Loucy (cell line): ENCODE measurements at regions not wholly inside any gene's neighbourhood (a gene's known extent, or its start where the extent isn't known, plus 50 kb on each side); places are given as distances from the start of the nearest gene placed in this dataset.

Source experiments
- H2AFZ ChIP-seq: fragments of 200-600 bp; sonication (generic); 2 replicates; pipeline ENCODE4 v1.6.0; 2016; ENCODE audit warnings: antibody characterized with exemption, mild to moderate bottlenecking, low read length, moderate library complexity
- H3F3A ChIP-seq: fragments of 200-600 bp; 2 replicates; pipeline ENCODE4 v1.6.0; 2016; ENCODE audit warnings: antibody characterized with exemption, low read depth, mild to moderate bottlenecking
- H3K27me3 ChIP-seq: fragments of 200-600 bp; sonication (generic); 2 replicates; pipeline ENCODE4 v1.6.1; 2014; ENCODE audit warnings: low read length, mild to moderate bottlenecking; ENCODE audit not compliant: insufficient read depth, poor library complexity, severe bottlenecking
- H3K36me3 ChIP-seq: fragments of 200-600 bp; sonication (generic); 2 replicates; pipeline ENCODE4 v1.6.1; 2016; ENCODE audit warnings: low read length; ENCODE audit not compliant: insufficient read depth
- H3K4me1 ChIP-seq: fragments of 200-600 bp; sonication (generic); 2 replicates; pipeline ENCODE4 v1.5.1; 2014; ENCODE audit warnings: low read length, mild to moderate bottlenecking; ENCODE audit not compliant: insufficient read depth, poor library complexity, severe bottlenecking
- H3K4me2 ChIP-seq: fragments of 200-600 bp; sonication (generic); 2 replicates; pipeline ENCODE4 v1.6.0; 2014; ENCODE audit warnings: antibody characterized with exemption, low read length, low read depth, mild to moderate bottlenecking; ENCODE audit not compliant: poor library complexity, severe bottlenecking
- H3K4me3 ChIP-seq: fragments of 200-600 bp; sonication (generic); 2 replicates; pipeline ENCODE4 v1.5.1; 2014; ENCODE audit warnings: low read length, mild to moderate bottlenecking, mixed read lengths; ENCODE audit not compliant: poor library complexity, severe bottlenecking
- H3K79me2 ChIP-seq: fragments of 200-600 bp; sonication (generic); 2 replicates; pipeline ENCODE4 v1.6.1; 2014; ENCODE audit warnings: low read length; ENCODE audit not compliant: insufficient read depth
- H3K9ac ChIP-seq: fragments of 200-600 bp; sonication (generic); 2 replicates; pipeline ENCODE4 v1.6.0; 2014; ENCODE audit warnings: mild to moderate bottlenecking, low read depth, low read length, moderate library complexity; ENCODE audit not compliant: poor library complexity, severe bottlenecking
- H3K9me2 ChIP-seq: fragments of 200-600 bp; sonication (generic); replicated peaks from 2 replicates; pipeline ENCODE4 v1.6.1; 2016; ENCODE audit warnings: low read depth, low read length, mixed read lengths
- H3K9me3 ChIP-seq: fragments of 200-600 bp; sonication (generic); 2 replicates; pipeline ENCODE4 v1.6.1; 2014; ENCODE audit warnings: mild to moderate bottlenecking, antibody characterized with exemption, low read length, low read depth; ENCODE audit not compliant: insufficient read depth
- H4K20me1 ChIP-seq: fragments of 200-600 bp; sonication (generic); 2 replicates; pipeline ENCODE4 v1.6.0; 2014; ENCODE audit warnings: antibody characterized with exemption, low read length, mild to moderate bottlenecking; ENCODE audit not compliant: insufficient read depth, poor library complexity, severe bottlenecking
- EZH2phosphoT487 ChIP-seq: fragments of 200-600 bp; IDR thresholded peaks from 2 replicates; pipeline ENCODE4 v1.6.1; 2018; ENCODE audit warnings: antibody characterized with exemption, mild to moderate bottlenecking, moderate library complexity, borderline replicate concordance
- TF ChIP-seq, protein P1 (sequence below): fragments of 200-600 bp; sonication (generic); conservative IDR thresholded peaks from 2 replicates; pipeline ENCODE4 v1.5.1; 2014; ENCODE audit warnings: mild to moderate bottlenecking, antibody characterized with exemption, low read length

DNA sequence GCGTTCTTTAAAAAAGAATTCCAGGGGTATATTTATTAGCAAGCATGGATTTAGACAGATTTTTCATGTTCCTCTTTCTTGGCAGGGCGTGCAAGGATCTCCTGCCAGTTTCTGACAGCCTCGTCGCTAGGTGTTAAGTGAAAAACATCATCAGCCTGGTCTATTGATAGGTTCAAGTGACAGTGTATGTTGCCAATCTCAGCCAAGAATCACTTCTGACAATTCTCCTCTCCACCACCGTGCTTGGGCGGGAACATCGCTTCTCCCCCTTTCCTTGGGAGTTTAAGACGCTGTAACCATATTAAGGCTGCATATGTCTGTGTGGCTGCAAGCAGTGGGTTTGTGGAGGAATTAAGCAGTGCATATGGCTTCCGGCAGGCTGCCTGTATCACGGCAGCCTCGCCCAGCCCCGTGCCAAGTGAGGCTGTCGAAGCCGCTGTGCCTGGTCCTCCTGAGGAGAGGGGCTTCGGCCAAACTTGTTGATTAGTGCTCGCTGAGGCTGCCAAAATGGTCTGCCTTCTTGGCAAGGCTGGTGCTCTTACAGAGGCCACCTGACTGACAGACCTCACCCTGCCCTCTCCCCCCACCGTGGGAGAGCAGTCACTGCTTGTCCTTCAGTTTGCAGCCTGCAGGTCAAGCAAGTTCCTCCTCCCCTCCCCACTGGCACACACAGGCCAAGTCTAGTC lies 132.2 kb upstream of the MPHOSPH6 start:
- H3K9me3 ChIP-seq: no peaks in the 10 kb centered on the region
- H3F3A ChIP-seq: no peaks in the 10 kb centered on the region
- H3K4me2 ChIP-seq: no peak overlapping the region
- H3K9ac ChIP-seq: no peak overlapping the region
- no peaks in the 10 kb centered on the region for H3K4me1 ChIP-seq
- H4K20me1 ChIP-seq: no peaks in the 10 kb centered on the region
- H2AFZ ChIP-seq: no peak overlapping the region
- H3K36me3 ChIP-seq: no peaks in the 10 kb centered on the region
- H3K79me2 ChIP-seq: no peaks in the 10 kb centered on the region
- TF ChIP-seq EZH2phosphoT487: no peak
- TF ChIP-seq, protein P1, sequence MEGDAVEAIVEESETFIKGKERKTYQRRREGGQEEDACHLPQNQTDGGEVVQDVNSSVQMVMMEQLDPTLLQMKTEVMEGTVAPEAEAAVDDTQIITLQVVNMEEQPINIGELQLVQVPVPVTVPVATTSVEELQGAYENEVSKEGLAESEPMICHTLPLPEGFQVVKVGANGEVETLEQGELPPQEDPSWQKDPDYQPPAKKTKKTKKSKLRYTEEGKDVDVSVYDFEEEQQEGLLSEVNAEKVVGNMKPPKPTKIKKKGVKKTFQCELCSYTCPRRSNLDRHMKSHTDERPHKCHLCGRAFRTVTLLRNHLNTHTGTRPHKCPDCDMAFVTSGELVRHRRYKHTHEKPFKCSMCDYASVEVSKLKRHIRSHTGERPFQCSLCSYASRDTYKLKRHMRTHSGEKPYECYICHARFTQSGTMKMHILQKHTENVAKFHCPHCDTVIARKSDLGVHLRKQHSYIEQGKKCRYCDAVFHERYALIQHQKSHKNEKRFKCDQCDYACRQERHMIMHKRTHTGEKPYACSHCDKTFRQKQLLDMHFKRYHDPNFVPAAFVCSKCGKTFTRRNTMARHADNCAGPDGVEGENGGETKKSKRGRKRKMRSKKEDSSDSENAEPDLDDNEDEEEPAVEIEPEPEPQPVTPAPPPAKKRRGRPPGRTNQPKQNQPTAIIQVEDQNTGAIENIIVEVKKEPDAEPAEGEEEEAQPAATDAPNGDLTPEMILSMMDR: no peak
- H3K27me3 ChIP-seq: no peaks in the 10 kb centered on the region
- no peaks in the 10 kb centered on the region for H3K9me2 ChIP-seq
- H3K4me3 ChIP-seq: no peak overlapping the region

DNA sequence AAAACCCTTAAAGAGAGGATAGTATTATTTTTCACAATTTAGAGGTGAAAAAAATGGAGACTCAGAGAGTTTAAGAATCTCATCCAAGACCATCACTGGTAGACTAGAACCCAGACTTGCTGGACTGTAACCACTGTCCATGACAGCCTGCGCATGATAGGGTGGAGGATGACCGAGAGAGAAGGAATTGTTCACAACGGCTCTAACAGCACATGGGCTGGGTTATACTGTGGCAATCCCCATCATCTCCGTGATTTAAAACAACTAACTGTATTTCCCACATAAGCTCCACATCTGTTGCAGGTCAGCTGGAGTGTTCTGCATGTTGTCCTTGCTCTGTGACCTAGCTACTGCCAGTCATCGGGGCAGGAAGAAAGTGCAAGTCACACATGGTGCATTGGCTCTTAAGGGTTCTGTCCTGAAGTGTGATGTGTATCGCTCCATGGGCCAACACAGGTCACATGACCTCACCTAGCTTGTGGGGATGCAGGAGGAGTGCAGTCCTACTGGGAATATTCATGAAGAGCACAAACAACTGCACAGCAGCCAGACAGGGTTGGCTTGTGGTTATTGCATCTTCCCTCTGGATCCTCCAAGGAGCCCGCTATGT lies 131.2 kb upstream of the MPHOSPH6 start:
- Histone ChIP-seq H4K20me1 (no peaks in the 10 kb centered on the region), H3K4me2 (no peak overlapping the region), H3K9me3 (no peaks in the 10 kb centered on the region), H3K4me1 (no peaks in the 10 kb centered on the region), H2AFZ (no peak overlapping the region), H3K27me3 (no peaks in the 10 kb centered on the region), H3K4me3 (no peak overlapping the region), H3K9me2 (no peaks in the 10 kb centered on the region), H3K79me2 (no peaks in the 10 kb centered on the region), H3K9ac (no peak overlapping the region), H3K36me3 (no peaks in the 10 kb centered on the region), H3F3A (no peaks in the 10 kb centered on the region)
- TF ChIP-seq, protein P1: no peak
- no peak for TF ChIP-seq EZH2phosphoT487

DNA sequence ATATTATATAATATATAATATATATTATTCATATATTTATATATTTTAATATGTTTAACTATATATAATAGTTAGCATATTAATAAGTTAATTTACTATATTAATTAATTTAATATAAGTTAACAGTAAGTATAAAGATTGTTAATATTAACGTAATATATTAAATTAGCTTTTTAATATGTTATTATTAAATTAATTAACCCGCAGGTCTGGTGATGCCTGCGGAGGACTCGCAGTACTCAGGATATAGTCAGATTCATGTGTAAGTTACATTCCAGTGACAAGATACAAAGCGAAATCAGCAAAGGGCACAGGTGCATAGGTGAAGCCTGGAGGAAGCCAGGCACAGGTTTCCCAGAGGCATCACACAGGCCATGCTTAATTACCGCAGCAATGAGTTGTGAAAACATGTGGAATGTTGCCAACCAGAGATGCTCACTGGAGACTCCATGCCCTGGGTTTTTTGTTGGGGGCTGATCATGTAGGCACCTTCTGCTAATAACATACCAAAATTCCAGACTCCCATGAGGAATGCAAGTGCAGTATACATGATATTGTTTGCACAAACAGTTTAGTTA lies 130.4 kb upstream of the MPHOSPH6 start:
- no peak overlapping the region for H2AFZ ChIP-seq
- H4K20me1 ChIP-seq: no peaks in the 10 kb centered on the region
- no peaks in the 10 kb centered on the region for H3K79me2 ChIP-seq
- H3K9me3 ChIP-seq: no peaks in the 10 kb centered on the region
- H3K9me2 ChIP-seq: no peaks in the 10 kb centered on the region
- no peak overlapping the region for H3K4me2 ChIP-seq
- H3K4me3 ChIP-seq: no peak overlapping the region
- no peak for TF ChIP-seq EZH2phosphoT487
- TF ChIP-seq, protein P1: no peak
- H3K36me3 ChIP-seq: no peaks in the 10 kb centered on the region
- H3F3A ChIP-seq: no peaks in the 10 kb centered on the region
- no peak overlapping the region for H3K9ac ChIP-seq
- no peaks in the 10 kb centered on the region for H3K27me3 ChIP-seq
- H3K4me1 ChIP-seq: no peaks in the 10 kb centered on the region
